Neural progenitor cell (in vitro differentiated cells): ENCODE measurements at regions not wholly inside any gene's neighbourhood (a gene's known extent, or its start where the extent isn't known, plus 50 kb on each side); places are given as distances from the start of the nearest gene placed in this dataset.

ENCODE experiments used
- CTCF ChIP-seq: fragments of 200-600 bp; sonication (generic); IDR thresholded peaks from 2 replicates; pipeline ENCODE4 v1.5.1; 2017; ENCODE audit warnings: antibody characterized with exemption, mild to moderate bottlenecking
- EZH2phosphoT487 ChIP-seq: fragments of 200-600 bp; sonication (generic); IDR thresholded peaks from 2 replicates; pipeline ENCODE4 v1.6.1; 2017; ENCODE audit warnings: antibody characterized with exemption

GRCh38 chr7:68785036-68785435 lies 813.2 kb upstream of the AUTS2 start:
- TF ChIP-seq CTCF (no peak), EZH2phosphoT487 (no peak)
